ENCODE measurements at regions not wholly inside any gene's neighbourhood (a gene's known extent, or its start where the extent isn't known, plus 50 kb on each side); places are given as distances from the start of the nearest gene placed in this dataset.

DNA sequence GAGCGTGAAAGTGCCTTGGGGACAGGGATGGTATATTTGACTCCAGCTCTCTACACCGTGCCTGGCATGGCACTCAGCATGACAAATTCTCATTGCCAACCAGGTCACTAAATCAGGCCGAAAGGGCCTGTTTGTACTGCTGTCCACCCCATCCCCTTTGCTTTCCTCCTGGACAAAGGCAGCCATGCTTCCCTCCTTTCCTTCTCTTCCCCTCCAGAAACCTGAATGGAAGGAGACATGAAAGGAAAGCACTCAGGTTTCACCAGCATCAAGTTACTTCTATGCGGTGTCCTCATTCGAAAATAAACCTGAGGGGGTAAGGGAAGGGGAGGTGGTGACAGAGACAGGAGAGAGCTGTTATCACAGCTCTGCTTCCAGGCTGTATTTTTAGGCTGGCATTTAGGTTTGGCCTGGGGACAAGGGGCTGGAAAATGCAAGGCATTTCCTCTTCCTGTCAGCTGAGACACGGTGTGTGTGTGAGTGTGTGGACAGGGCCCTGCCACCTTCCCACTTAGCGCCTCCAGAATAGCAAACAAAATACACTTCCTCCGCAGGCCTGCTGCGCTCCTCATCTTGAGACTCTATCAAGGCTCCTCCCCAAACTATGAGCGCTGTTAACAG is 79.9 kb upstream of the COL13A1 start:
- TF ChIP-seq, protein P1, sequence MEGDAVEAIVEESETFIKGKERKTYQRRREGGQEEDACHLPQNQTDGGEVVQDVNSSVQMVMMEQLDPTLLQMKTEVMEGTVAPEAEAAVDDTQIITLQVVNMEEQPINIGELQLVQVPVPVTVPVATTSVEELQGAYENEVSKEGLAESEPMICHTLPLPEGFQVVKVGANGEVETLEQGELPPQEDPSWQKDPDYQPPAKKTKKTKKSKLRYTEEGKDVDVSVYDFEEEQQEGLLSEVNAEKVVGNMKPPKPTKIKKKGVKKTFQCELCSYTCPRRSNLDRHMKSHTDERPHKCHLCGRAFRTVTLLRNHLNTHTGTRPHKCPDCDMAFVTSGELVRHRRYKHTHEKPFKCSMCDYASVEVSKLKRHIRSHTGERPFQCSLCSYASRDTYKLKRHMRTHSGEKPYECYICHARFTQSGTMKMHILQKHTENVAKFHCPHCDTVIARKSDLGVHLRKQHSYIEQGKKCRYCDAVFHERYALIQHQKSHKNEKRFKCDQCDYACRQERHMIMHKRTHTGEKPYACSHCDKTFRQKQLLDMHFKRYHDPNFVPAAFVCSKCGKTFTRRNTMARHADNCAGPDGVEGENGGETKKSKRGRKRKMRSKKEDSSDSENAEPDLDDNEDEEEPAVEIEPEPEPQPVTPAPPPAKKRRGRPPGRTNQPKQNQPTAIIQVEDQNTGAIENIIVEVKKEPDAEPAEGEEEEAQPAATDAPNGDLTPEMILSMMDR (conservative IDR thresholded peaks at IDR 0.05) = no peak
- TF ChIP-seq EZH2 (IDR thresholded peaks at IDR 0.05; ENCODE audit: low read depth) = no peak

Data from PC-9 (cell line).